Psoas muscle (tissue), 7 donors: ENCODE measurements at regions not wholly inside any gene's neighbourhood (a gene's known extent, or its start where the extent isn't known, plus 50 kb on each side); places are given as distances from the start of the nearest gene placed in this dataset.

Source experiments
- ATAC-seq, 4 donors: fragments of 200-7000 bp; cut with Tn5 transposase; one replicate each; pipeline ENCODE4 v1.9.1; 2020; ENCODE audit warnings: moderate library complexity in 3 of 4, mild to moderate bottlenecking in 2 of 4
- DNase-seq, 2 donors: peaks; one replicate each; pipeline ENCODE4 v3.0.0-alpha.2; 2020
- H3K27ac ChIP-seq: fragments of 200-600 bp; one replicate; pipeline ENCODE4 v1.8.0; 2022
- H3K27me3 ChIP-seq, 3 donors: fragments of 200-600 bp in 1 of 3; one replicate each; pipeline versions ENCODE4 v1.6.1 to v1.8.0; 2013 to 2022; ENCODE audit warnings: low read length in 2 of 3, mild to moderate bottlenecking in 2 of 3, moderate library complexity in 1 of 3; ENCODE audit not compliant: insufficient read depth in 3 of 3
- H3K36me3 ChIP-seq, 2 donors: fragments of 200-600 bp in 1 of 2; one replicate each; pipeline versions ENCODE4 v1.6.1 to v1.8.0; 2013 to 2022; ENCODE audit warnings: low read depth in 1 of 2, mild to moderate bottlenecking in 1 of 2, moderate library complexity in 1 of 2; ENCODE audit not compliant: insufficient read depth in 1 of 2
- H3K4me1 ChIP-seq: fragments of 200-600 bp; one replicate; pipeline ENCODE4 v1.8.0; 2022
- H3K4me3 ChIP-seq: fragments of 200-600 bp; one replicate; pipeline ENCODE4 v1.8.0; 2022; ENCODE audit warnings: mild to moderate bottlenecking
- H3K9me3 ChIP-seq: fragments of 200-600 bp; one replicate; pipeline ENCODE4 v1.8.0; 2022
- CTCF ChIP-seq: fragments of 200-600 bp; IDR thresholded peaks from one replicate; pipeline ENCODE4 v1.8.0; 2022; ENCODE audit warnings: antibody characterized with exemption
- WGBS, 3 donors: extraction: QIAGEN DNeasy Blood & Tissue Kit; methylation state at CpG; one replicate each; pipeline versions ENCODE4 v1.1.6 to v1.1.7; 2013; 5-methylcytosine and 5-hydroxymethylcytosine counted together
- intact Hi-C, 2 donors: fragments of 100-400 bp; cut with DNase I; formaldehyde crosslinking; loops; one replicate each; pipeline versions ENCODE4 v1.11.0 to v1.14.2; 2022
- donor health status: healthy with polysubstance abuse.
- donor health status: DM: no; HTN: no; CAD: no; lungs with moderate emphysema.
- donor health status: Bipolar disorder and iron deficiency.
- donor health status: healthy.
- donor health status: DM: yes; HTN: yes; CAD: no.
- donor health status: DM: no; HTN: no; CAD: no.
- donor health status: DM: yes; HTN: yes; CAD: no.

DNA sequence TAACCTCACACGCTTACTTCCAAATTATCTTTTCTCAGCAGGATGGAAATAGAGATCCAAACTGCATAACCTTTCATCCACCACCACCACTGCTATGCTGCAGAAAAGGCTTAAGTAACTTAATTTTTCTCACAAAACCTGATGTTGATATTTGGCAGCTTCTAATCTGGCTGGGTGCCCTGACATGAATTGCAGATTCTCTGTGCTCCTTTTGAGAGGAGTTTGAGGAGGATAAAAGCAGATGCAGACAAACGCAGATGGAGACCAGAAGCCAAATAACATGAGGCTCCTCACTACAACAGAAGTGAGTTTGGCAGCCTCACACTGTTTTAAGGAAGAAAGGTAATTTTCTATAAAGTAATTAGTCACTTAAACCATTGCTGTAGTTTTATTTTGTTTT, 646.2 kb upstream of the ATXN8OS start:
- WGBS, 3 donors = 23 to 26% (median 24%) methylated on average over 2 of the region's 2 CpGs
- H3K27ac ChIP-seq = no peak overlapping the region
- ATAC-seq = no peak
- DNase-seq = no peak
- H3K4me1 ChIP-seq = no peaks in the 10 kb centered on the region
- H3K36me3 ChIP-seq = no peaks in the 10 kb centered on the region
- TF ChIP-seq CTCF = no peak
- intact Hi-C loops = no loop called here
- H3K9me3 ChIP-seq = no peaks in the 10 kb centered on the region
- no peaks in the 10 kb centered on the region for H3K27me3 ChIP-seq
- no peak overlapping the region for H3K4me3 ChIP-seq

DNA sequence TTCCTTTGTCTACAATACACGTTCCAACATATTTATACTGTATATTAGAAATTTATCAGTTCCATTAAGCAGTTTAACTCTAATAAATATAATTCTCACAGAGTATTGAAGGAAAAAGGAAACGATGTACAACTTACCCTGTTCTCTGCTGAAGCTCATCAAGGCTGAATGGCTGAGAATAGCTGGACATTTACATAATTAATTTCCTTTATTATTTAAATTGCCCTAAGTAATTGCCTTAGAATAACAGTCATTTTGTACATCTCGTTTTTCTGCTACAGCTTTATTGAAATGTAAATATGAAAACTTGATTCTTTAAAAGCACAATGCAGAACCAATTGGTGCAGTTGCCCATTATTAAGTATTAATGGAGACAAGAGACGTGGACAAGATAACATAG, 648.3 kb upstream of the ATXN8OS start:
- 58 to 66% (median 65%) methylated on average over 4 of the region's 4 CpGs for WGBS, 3 donors
- intact Hi-C loops = no loop called here
- no peaks in the 10 kb centered on the region for H3K36me3 ChIP-seq
- ATAC-seq (no peak), DNase-seq (no peak)
- H3K9me3 ChIP-seq = no peaks in the 10 kb centered on the region
- H3K4me3 ChIP-seq = no peak overlapping the region
- TF ChIP-seq CTCF = no peak
- no peak overlapping the region for H3K27ac ChIP-seq
- H3K27me3 ChIP-seq = no peaks in the 10 kb centered on the region
- no peaks in the 10 kb centered on the region for H3K4me1 ChIP-seq

DNA sequence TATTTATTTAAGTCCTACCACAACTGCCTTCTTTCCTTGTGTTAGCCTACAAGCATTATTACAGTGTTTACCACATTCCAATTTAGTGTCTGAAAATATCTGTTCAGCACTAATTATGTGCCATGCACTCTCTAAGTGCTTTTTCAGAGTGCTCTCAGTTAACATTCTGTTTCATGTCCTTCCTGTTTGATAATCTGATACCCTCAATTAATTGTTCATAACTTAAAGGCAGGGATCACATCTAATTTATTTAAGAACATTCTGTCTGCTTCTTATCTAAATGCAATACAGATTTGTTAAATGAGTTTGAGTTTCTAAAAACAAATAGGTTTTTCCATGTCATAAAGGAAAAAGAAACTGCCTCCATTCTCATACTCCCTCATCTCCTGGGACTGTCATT, 649.6 kb upstream of the ATXN8OS start:
- Histone ChIP-seq H3K27me3 (no peaks in the 10 kb centered on the region), H3K27ac (no peak overlapping the region), H3K36me3 (no peaks in the 10 kb centered on the region), H3K4me1 (no peaks in the 10 kb centered on the region), H3K9me3 (no peaks in the 10 kb centered on the region), H3K4me3 (no peak overlapping the region)
- no peak for DNase-seq
- ATAC-seq = no peak
- no peak for TF ChIP-seq CTCF
- intact Hi-C loops = no loop called here

- no peaks in the 10 kb centered on the region for H3K27me3 ChIP-seq
- no peak overlapping the region for H3K4me3 ChIP-seq
- no peak overlapping the region for H3K27ac ChIP-seq
- H3K36me3 ChIP-seq = no peaks in the 10 kb centered on the region
- no peaks in the 10 kb centered on the region for H3K4me1 ChIP-seq
- WGBS, 3 donors = 15 to 37% (median 19%) methylated on average over 1 of the region's 1 CpG
- no peaks in the 10 kb centered on the region for H3K9me3 ChIP-seq
- intact Hi-C loops = no loop called here
- TF ChIP-seq CTCF = no peak
- DNase-seq (no peak), ATAC-seq (no peak)
Measured at GRCh38 chr13:69450245-69450644, 657.4 kb upstream of the ATXN8OS start.

DNA sequence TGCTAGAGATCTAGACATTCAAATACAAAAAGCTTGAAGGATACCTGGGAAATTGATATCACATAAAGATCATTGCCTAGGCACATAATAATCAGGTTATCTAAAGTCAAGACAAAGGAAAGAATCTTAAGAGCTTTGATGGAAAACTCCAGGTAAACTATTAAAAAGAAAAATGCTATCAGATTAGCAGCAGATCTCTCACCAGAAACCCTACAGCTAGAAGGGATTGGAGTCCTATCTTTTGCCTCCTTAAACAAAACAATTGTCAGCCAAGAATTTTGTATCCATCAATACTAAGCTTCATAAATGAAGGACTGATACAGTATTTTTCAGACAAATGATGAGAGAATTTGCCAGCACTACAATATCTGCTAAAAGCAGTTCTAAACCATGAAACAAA, 682.4 kb upstream of the ATXN8OS start:
- Histone ChIP-seq H3K4me3 (no peak overlapping the region), H3K36me3 (no peaks in the 10 kb centered on the region), H3K27ac (no peak overlapping the region), H3K27me3 (no peaks in the 10 kb centered on the region), H3K9me3 (peaks cover 4% of the 10 kb centered on the region), H3K4me1 (no peaks in the 10 kb centered on the region)
- TF ChIP-seq CTCF = no peak
- ATAC-seq (no peak), DNase-seq (no peak)
- intact Hi-C loops = no loop called here
